ENCODE measurements at regions not wholly inside any gene's neighbourhood (a gene's known extent, or its start where the extent isn't known, plus 50 kb on each side); places are given as distances from the start of the nearest gene placed in this dataset.

DNA sequence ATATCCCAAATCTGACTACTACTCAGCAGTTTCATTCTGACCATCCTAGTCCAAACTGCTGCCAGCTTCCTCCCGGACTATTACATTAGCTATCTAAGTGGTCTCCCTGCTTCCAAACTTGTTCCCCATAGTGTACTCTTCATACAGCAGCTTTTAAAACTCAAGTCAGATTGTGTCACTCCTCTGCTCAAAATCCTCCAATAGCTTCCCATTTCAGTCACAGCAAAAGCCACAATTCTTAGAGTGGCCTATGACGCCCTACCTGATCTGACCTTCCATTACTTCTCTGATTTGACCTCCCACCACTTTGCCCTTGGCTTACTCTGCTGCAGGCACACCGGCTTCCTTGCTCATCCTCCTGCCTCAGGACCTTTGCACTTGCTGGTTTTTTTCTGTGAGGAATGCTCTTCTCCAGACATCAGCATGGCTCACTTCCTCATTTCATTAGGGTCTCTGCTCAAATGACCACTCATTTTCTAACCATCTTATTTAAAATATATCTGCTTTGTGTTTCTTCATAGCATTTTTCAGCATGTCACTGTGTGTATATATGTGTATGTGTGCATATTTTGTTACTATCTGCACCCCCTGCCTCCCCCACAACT is 111.1 kb upstream of the DTNBP1 start:
- TF ChIP-seq POLR2A (IDR thresholded peaks at IDR 0.05) = no peak
- TF ChIP-seq, protein P1, sequence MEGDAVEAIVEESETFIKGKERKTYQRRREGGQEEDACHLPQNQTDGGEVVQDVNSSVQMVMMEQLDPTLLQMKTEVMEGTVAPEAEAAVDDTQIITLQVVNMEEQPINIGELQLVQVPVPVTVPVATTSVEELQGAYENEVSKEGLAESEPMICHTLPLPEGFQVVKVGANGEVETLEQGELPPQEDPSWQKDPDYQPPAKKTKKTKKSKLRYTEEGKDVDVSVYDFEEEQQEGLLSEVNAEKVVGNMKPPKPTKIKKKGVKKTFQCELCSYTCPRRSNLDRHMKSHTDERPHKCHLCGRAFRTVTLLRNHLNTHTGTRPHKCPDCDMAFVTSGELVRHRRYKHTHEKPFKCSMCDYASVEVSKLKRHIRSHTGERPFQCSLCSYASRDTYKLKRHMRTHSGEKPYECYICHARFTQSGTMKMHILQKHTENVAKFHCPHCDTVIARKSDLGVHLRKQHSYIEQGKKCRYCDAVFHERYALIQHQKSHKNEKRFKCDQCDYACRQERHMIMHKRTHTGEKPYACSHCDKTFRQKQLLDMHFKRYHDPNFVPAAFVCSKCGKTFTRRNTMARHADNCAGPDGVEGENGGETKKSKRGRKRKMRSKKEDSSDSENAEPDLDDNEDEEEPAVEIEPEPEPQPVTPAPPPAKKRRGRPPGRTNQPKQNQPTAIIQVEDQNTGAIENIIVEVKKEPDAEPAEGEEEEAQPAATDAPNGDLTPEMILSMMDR (IDR thresholded peaks at IDR 0.05) = no peak

Measured in right lobe of liver (tissue), 4 donors.